ENCODE measurements at regions not wholly inside any gene's neighbourhood (a gene's known extent, or its start where the extent isn't known, plus 50 kb on each side); places are given as distances from the start of the nearest gene placed in this dataset.
A peak's percentile ranks its signal among the peaks of the same experiment; 100 is the strongest.

DNA sequence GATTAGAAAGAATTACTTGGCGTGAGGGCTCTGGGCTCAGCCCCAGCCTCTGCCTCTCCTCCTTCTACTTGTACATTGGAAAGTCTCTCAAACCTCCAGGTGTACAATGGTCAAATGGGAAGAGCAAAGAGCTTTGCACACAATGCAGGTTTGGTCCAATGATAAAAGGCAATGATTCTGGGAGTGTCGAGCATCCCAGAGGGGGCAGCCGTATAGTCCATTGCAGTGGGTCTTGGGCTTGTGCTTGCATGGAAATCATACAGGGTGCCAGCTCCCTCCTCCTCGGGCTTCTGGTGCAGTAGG is 98.0 kb upstream of the NCK2 start:
- Mint-ChIP-seq H3K27ac (no peak overlapping the region), H3K4me3 (no peak overlapping the region), H3K36me3 (ENCODE audit: low read depth) (no peaks in the 10 kb centered on the region), H3K4me1 (peaks cover 6% of the 10 kb centered on the region), H3K9me3 (peaks cover 15% of the 10 kb centered on the region), H3K27me3 (ENCODE audit: insufficient read depth) (peaks cover 5% of the 10 kb centered on the region)
- WGBS, 2 experiments (ENCODE audit: insufficient coverage in 1 of 2, insufficient read length in 1 of 2): 93 to 94% methylated on average over 4 of the region's 4 CpGs
- Histone ChIP-seq H3K27ac (ENCODE audit: low read depth, low read length) (no peak overlapping the region), H3K4me3 (ENCODE audit: low read length) (no peak overlapping the region), H3K36me3 (ENCODE audit: control insufficient read depth, insufficient read depth, low read length) (no peaks in the 10 kb centered on the region), H3K27me3 (ENCODE audit: control insufficient read depth, insufficient read depth, low read length, poor library complexity, severe bottlenecking) (no peaks in the 10 kb centered on the region), H3K9ac (ENCODE audit: extremely low read depth, low read length, poor library complexity, severe bottlenecking) (no peak overlapping the region), H3K9me3 (ENCODE audit: control insufficient read depth, low read length) (no peaks in the 10 kb centered on the region), H3K4me1 (ENCODE audit: control insufficient read depth, insufficient read depth, low read length) (no peaks in the 10 kb centered on the region)
- DNase-seq: no peak
- no peak for TF ChIP-seq CTCF (conservative IDR thresholded peaks at IDR 0.05)

- H3K27me3 ChIP-seq (ENCODE audit: control insufficient read depth, insufficient read depth, low read length, poor library complexity, severe bottlenecking): no peaks in the 10 kb centered on the region
- no peak overlapping the region for H3K27ac Mint-ChIP-seq
- TF ChIP-seq CTCF (conservative IDR thresholded peaks at IDR 0.05): no peak
- no peak overlapping the region for H3K4me3 Mint-ChIP-seq
- H3K9me3 Mint-ChIP-seq: peaks cover 12% of the 10 kb centered on the region
- H3K9ac ChIP-seq (ENCODE audit: extremely low read depth, low read length, poor library complexity, severe bottlenecking): no peak overlapping the region
- no peak overlapping the region for H3K27ac ChIP-seq (ENCODE audit: low read depth, low read length)
- H3K9me3 ChIP-seq (ENCODE audit: control insufficient read depth, low read length): no peaks in the 10 kb centered on the region
- H3K4me3 ChIP-seq (ENCODE audit: low read length): no peak overlapping the region
- H3K4me1 ChIP-seq (ENCODE audit: control insufficient read depth, insufficient read depth, low read length): no peaks in the 10 kb centered on the region
- 82 to 86% methylated on average over 5 to 8 of the region's 8 CpGs for WGBS, 2 experiments (ENCODE audit: insufficient coverage in 1 of 2, insufficient read length in 1 of 2)
- DNase-seq: no peak
- no peaks in the 10 kb centered on the region for H3K36me3 Mint-ChIP-seq (ENCODE audit: low read depth)
- peaks cover 5% of the 10 kb centered on the region for H3K27me3 Mint-ChIP-seq (ENCODE audit: insufficient read depth)
- H3K36me3 ChIP-seq (ENCODE audit: control insufficient read depth, insufficient read depth, low read length): no peaks in the 10 kb centered on the region
- H3K4me1 Mint-ChIP-seq: peaks cover 6% of the 10 kb centered on the region
Observed at GRCh38 chr2:105645938-105646773, 98.6 kb upstream of the NCK2 start.

GRCh38 chr2:105645031-105645937 is 99.4 kb upstream of the NCK2 start:
- H3K4me3 Mint-ChIP-seq: no peak overlapping the region
- no peak overlapping the region for H3K27ac ChIP-seq (ENCODE audit: low read depth, low read length)
- 79 to 84% methylated on average over 13 to 18 of the region's 18 CpGs for WGBS, 2 experiments (ENCODE audit: insufficient coverage in 1 of 2, insufficient read length in 1 of 2)
- no peak overlapping the region for H3K4me3 ChIP-seq (ENCODE audit: low read length)
- peaks cover 5% of the 10 kb centered on the region for H3K27me3 Mint-ChIP-seq (ENCODE audit: insufficient read depth)
- H3K9ac ChIP-seq (ENCODE audit: extremely low read depth, low read length, poor library complexity, severe bottlenecking): no peak overlapping the region
- H3K9me3 Mint-ChIP-seq: peaks cover 4% of the 10 kb centered on the region
- H3K27me3 ChIP-seq (ENCODE audit: control insufficient read depth, insufficient read depth, low read length, poor library complexity, severe bottlenecking): no peaks in the 10 kb centered on the region
- no peaks in the 10 kb centered on the region for H3K36me3 Mint-ChIP-seq (ENCODE audit: low read depth)
- peaks cover 6% of the 10 kb centered on the region for H3K4me1 Mint-ChIP-seq
- TF ChIP-seq CTCF (conservative IDR thresholded peaks at IDR 0.05): no peak
- DNase-seq: peak; percentile 71
- no peak overlapping the region for H3K27ac Mint-ChIP-seq
- no peaks in the 10 kb centered on the region for H3K36me3 ChIP-seq (ENCODE audit: control insufficient read depth, insufficient read depth, low read length)
- H3K9me3 ChIP-seq (ENCODE audit: control insufficient read depth, low read length): no peaks in the 10 kb centered on the region
- H3K4me1 ChIP-seq (ENCODE audit: control insufficient read depth, insufficient read depth, low read length): no peaks in the 10 kb centered on the region

All from endodermal cell (in vitro differentiated cells).